GM19468 (cell line): ENCODE measurements at regions not wholly inside any gene's neighbourhood (a gene's known extent, or its start where the extent isn't known, plus 50 kb on each side); places are given as distances from the start of the nearest gene placed in this dataset.
"Not testable (repeated sequence)": the region's sequence is repeated elsewhere in the genome, so short reads cannot be mapped to it uniquely, and the experiment has no call there.

Source experiments
- ATAC-seq: cut with Tn5 transposase; IDR thresholded peaks from one replicate; pipeline ENCODE4 v1.9.1; 2021; ENCODE audit warnings: mild to moderate bottlenecking, moderate library complexity, moderate number of reproducible peaks; ENCODE audit not compliant: unreplicated experiment; ENCODE audit errors: extremely low read depth

DNA sequence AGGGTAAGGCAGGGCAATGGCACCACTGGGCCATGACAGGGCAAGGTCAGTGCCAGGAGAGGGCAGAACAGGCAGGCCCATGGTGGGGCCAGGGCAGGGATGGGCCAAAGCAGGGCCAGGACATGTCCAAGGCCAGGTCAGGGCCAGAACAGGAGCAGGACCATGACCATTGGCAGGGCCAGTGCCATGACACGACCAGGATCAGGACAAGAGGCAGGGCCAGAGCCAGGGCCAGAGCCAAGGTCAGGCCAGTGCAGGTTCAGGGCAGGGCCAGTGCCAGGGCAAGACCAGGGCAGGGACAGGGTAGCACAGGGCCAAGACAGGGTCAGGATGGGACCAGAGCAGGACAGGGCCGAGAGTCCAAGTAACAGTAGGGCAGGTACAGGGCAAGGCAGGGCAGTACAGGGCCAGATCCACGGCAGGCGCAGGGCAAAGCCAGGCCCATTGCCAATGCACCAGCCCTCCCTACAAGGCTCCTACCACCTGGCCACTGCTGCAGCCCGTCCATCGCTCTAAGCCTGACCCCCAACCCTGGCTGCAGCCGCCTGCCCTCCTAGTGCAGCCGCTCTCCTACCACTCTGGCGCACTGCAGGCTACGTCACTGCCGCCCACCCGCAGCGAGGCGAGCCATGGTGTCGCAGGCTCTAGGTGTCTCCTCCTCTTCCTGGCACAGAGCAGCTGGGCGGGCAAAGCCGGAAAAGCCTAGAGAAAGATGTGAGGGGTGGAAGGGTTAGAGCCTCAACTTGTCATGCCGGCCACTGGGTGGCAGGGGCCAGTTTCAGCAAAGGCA lies 2876.3 kb downstream of the RPIA start:
- ATAC-seq: not testable (repeated sequence)

DNA sequence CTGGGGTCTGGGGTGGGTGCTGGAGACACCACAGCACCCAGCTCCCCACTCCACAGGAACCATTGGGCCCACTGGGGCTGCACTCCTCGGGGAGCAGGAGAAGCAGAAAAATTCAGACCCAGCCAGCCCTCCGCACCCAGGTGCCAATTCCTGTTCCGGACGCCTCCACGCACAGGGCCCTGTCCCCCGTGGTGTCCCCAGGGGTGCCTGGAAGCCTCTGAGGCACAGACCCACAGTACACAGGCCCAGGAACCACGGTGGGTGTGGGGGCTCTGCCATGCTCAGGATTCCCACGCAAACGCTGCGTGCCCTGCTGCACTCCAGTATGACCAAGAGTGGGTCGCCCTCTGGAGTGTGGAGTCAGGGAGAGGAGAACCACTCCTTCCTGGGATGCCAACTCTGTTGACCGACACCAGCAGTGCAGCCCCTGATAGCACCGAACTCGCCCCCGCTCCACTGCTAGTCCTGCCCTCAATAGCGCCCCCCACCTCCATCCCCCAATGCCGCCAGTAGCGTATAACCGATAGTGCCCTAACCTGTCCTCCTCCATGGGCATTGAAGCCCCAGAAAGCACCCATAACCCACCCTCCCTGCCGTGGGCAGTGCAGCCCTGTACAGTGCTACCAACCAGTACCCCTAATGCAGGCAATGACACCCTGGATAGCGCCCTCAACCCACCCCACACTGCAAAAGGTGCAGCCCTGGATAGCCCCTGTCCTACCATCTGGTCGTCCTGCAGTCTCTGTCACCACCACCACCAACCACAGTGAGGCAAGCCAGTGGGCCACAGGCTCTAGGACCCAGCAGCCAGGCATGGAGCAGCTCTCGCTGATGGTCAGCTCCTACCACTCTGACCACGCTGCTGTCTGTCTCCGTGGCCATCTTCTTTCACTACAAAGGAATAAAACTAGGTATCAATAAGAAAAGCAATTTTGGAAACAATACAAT lies 2877.2 kb downstream of the RPIA start:
- ATAC-seq: not testable (repeated sequence)

DNA sequence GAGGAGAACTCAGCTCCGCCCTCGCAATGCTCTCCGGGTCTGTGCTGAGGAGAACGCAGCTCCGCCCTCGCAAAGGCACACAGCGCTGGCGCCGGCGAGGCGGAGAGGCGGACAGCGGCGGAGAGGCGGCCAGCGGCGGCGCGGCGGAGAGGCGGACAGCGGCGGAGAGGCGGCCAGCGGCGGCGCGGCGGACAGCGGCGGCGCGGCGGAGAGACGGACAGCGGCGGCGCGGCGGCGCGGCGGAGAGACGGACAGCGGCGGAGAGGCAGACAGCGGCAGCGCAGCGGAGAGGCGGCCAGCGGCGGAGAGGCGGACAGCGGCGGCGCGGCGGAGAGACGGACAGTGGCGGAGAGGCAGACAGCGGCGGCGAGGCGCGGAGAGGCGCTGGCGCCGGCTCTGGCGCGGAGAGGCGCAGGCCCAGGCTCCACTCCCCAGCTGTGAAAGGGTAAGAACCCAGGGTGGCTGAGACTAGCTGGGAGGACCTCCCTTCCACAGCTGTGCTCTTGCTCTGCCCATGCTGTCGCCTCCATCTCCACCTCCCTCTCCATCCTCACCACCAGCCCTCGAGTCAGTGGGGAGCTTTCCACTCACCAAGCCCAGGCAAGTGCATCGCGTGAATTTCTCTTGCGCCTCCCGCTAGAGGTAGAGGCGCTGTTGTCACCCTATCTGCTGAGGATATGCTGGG lies 2879.9 kb downstream of the RPIA start:
- not testable (repeated sequence) for ATAC-seq

DNA sequence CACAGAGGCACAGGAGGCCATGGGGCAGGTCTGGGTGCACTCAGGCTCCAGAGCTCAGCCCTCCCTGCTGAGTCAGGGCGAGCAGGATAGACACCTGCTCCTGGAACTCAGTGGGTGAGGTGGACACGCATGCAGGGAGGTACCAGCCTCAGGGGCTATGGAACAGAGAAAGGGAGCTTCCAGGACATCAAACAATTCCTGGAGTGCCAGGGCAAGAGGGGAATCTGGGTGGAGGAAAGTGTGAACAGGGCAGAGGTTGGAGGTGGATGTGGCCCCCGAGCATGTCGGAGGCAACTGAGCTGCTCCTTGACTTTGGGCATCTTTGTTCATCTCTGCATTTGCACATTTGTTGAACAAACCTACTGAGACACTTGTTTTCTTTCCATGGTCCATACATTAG lies 2881.5 kb downstream of the RPIA start:
- not testable (repeated sequence) for ATAC-seq

DNA sequence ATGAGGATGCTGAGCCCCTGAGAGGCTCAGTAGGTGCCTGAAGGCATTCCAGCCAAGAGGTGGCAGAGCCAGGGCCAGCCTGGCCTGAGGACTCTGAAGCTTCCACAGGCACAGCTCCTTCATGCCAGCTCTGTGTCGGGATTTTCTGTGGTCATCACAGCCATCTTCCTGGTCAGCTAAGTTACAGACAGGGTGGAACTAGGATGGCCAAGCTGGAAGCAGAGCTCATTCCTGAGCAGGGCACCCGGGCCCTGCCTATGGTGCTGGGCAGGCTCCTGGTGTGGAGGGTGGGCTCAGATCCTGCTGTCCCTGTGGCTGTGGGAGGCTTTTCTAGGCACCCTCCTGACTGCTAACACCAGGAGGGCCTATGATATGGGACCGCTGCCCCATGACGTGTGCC lies 2882.3 kb downstream of the RPIA start:
- not testable (repeated sequence) for ATAC-seq

DNA sequence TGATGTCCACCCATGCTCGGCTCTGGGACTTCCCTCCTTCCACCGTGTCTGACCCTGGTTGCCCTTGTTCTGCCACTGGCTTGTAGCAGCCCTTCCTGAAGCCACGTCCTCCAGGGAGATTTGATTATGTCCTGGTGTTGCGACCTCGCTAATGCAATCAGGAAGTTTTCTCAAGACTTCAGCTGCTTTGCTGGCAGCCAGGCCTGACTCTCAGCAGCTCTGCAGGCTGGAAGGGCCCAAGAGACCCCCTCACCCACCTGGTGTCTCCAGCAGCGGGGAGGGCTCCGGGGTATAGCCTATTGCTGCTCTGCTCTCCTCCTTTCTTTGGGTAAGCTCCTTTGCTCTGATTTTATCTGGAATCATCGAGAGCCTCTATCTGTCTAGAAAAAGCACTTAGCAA lies 2882.8 kb downstream of the RPIA start:
- ATAC-seq: not testable (repeated sequence)

DNA sequence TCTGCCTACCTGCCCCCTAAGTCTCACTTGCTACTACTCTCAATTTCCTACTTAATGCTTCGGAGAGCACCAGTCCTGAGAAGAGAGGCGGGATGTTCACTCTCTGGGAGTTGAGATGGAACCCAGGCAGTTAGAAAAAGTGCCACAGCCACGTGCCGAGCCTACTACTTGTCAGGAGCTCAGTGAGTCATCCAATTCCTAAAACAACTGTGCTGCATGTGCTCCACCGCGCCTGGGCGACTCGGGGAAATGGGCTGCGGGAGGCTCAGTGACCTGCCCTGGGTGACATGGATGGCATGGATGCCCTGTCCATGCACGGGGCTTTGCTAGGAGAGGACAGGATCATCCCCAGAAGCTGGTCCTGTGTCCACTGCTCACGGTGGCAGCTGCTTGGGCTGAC lies 2884.2 kb downstream of the RPIA start:
- ATAC-seq: not testable (repeated sequence)

DNA sequence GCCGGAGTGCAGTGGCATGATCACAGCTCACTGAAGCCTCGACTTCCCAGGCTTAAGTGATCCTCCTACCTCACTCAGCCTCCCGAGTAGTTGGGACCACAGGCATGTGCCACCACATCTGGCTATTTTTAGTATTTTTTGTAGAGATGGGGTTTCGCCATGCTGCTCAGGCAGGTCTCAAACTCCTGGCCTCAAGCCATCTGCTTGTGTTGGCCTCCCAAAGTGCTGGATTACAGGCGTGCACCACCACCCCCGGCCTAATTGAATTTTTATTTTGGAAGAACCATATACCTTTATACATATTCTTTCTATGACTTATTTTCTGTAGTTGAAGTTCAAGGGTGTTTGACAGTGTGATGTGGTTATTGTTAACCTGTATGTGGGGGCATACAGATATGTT lies 2885.9 kb downstream of the RPIA start:
- ATAC-seq: not testable (repeated sequence)

DNA sequence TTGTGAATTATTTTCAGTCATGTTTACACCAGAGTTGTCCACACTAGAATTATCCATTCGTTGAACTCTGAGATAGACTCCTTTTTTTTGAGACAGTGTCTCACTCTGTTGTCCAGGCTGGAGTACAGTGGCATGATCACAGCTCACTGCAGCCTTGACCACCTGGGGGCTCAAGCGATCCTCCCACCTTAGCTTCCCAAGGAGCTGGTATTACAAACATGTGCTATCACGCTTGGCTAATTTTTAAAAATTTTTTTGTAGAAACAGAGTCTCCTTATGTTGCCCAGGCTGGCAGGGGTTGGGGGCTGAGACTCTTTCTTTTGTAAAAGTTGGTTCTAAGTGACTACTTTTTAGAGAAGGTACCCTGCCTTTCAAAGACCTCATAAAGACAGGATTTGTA lies 2887.2 kb downstream of the RPIA start:
- ATAC-seq: not testable (repeated sequence)

DNA sequence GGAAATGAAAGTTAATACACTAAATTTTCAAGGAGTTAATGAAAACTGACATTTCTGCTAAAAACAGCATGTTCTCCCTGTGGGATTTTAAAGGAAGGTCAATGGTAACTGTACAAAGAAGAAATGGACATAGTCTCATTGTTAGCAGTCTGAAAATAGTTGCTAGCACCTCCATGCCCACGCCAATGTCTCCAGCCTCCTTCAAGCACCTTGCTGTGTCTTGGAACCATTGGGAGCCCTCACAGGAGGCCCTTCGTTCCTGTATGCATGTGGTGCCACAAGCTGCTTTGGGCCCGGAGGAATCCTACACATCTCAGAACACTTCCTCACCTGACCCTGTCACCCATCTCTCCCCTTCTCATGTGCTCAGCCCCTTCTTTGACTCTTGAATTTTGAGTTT lies 2888.1 kb downstream of the RPIA start:
- not testable (repeated sequence) for ATAC-seq

DNA sequence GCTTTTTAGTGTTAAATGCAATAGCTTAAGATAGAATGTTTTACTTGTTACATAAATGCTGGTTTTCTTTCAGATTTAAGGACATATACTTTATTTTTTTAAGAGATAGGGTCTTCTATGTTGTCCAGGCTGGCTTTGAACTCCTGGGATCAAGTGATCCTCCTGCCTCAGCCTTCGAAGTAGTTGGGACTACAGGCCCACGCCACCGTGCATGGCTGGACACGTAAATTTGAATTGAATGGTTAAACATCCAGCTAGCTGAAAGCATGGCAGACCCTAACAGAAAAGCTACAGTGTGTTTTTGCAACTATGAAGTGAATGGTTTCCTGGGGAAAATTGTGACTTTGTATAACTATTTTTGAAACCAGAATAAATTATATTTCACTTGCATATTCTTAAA lies 2888.6 kb downstream of the RPIA start:
- ATAC-seq: not testable (repeated sequence)

DNA sequence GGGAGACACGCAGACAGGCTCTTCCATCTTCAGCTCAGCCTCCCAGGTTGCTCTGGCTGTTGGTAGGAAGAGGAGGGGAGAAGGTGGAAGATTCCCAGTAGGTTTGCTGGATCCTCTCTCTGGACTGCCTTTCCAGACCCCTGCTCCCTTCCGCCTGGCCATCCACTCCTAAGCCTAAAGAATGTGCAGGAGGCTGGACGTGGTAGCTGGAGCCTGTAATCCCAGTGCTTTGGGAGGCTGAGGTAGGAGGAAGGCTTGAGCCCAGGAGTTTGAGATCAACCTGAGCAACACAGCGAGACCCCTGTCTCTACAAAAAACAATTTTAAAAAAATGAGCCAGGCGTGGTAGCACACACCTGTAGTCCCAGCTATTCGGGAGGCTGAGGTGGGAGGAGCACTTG lies 2895.6 kb downstream of the RPIA start:
- not testable (repeated sequence) for ATAC-seq

DNA sequence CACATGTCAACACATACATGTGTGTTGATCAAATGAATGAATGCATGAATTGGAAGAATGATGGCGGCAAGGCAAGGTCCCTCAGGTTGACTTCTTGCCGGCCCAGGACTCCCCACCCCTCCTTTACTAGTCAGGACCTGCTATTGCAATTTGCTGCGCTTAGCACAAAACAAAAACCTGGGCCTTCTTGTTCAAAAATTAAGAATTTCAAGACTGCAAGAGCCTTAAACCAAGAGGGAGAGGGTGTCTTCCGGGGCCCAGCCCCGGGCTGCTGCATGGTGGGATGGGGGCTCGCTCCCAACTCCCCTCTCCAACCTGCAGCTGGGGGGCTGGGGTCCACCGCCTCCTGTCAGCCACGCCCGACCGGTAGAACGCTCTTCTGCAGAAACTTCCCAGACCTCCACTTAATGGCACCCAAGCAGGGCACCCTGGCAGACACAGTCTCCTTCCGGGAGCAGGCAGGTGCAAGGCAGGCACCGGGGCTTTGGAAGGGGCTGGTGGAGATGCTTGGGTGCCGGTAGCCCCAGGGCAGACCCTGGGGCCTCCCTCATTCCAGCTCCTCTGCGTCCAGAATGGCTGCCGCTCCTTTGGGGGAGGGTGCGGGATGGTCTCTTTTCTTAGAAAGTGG lies 2896.5 kb downstream of the RPIA start:
- not testable (repeated sequence) for ATAC-seq

DNA sequence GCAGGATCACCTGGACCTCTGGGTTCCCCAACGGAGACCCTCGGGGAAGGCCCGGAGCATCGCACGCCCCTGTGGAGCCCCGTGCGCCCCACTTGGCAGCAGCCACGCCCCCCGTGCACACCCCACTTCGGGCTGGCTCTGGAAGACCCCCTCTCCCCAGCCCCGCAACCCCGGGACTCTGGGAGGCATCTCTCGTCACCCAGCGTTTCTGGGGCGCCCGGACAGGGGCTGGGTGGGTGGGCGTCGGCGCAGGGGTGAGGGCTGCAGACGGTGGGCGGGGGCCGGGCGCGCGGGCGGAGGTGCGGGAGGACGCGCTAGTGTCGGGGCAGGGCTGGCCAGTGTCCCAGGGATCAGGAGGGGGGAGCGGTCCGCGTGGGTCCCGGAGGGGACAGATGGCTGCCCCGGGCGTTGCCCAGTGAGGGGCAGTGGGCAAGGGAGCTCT lies 2897.3 kb downstream of the RPIA start:
- not testable (repeated sequence) for ATAC-seq

DNA sequence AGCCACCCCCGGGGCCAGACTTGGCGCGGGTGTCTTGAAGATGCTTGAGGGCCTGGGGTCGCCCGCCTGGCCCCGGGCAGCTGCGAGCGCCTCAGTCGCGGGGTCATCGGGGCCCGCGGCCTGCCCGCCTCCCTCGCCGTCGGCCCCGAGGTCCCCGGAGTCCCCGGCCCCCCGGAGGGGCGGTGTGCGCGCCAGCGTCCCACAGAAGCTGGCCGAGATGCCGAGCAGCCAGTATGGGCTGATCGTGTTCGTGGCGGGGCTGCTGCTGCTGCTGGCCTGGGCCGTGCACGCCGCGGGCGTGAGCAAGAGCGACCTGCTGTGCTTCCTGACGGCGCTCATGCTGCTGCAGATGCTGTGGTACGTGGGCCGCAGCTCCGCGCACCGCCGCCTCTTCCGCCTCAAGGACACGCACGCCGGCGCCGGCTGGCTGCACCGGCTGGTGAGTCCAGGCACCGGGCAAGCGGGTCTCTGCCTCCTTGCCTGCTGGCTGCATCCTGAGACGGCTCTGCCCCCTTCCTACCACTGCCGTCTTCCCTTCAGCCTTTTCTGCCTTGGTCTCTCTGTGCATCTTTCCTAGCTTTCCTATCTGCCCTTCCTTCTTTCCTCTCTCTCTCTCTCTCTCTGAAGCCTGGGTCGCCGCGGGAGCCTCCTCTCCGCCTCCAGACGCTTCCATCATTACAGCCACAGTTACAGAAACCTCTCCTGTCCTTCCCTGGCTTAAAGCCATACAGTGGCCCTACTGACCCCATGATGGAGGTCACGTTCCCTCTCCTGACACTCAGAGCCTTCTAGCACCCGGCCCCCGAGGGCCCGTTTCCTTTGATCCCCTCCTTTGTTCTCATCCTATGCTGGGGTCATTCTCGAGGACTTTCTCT lies 2898.2 kb downstream of the RPIA start:
- ATAC-seq: not testable (repeated sequence)

DNA sequence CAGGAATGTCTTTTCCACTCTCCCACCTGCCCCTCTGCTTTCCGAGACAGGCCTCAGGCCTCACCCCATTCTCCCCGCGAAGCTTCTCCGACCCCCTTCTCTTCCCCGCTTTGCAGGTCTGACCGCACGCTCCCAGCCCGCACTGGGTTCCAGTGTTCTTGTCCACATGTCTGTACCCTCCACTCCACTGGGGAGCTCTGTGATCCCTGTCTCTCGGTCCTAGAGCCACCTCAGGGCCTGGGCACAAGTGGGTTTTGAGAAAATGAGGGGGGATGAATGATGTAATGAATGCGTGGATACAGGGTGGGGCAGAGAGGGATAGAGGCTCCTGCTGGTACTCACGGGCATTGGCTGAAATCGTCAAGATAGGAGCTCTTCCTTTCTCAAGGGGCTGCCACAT lies 2898.9 kb downstream of the RPIA start:
- ATAC-seq: not testable (repeated sequence)

DNA sequence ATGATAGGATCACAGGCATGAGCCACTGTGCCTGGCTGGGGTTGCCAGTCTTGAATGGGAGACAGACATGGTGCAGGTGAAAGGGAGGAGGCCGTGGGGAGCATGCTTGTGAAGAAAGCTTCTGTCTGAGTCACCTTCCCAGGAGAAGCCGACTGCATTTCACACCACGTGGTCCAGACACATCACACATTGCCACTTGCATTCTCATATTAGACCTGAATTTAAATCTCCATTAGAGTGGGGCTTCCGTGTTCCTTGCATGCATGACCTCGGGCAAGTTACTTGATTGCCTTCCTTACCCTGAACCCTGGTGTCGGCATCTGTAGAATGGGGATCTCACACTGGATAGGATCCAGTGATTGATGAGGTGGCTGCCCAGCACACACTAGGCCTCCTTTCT lies 2899.6 kb downstream of the RPIA start:
- ATAC-seq: not testable (repeated sequence)

DNA sequence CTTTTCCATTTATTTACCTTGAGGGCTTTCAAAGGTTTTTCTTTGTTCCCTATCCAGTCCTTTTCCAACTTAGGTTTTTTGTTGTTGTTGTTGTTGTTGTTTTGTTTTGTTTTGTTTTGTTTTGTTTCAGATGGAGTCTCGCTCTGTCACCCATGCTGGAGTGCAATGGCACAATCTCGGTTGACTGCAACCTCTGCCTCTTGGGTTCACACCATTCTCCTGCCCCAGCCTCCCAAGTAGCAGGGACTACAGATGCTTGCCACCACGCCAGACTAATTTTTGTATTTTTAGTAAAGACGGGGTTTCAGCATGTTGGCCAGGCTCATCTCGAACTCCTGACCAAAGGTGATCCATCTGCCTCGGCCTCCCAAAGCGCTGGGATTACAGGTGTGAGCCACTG lies 2906.0 kb downstream of the RPIA start:
- ATAC-seq: not testable (repeated sequence)

DNA sequence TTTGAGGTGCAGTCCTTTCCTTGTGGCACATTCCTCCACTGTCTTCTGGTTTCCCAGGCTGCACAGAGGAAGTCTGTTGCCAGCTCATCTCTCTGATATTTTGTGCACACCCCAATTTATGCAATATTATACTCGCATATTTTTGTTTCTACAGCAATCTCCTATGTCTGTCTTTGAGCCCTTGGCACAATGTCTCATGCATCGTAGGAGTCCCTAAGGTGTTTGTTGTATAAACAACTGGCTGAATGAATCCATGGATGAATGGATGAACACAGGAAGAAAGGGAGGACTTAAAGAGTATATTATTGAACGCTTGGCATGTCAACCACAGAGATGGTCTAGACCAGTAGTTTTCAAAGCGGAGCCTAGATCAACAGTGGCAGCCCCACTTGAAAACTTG lies 2907.0 kb downstream of the RPIA start:
- not testable (repeated sequence) for ATAC-seq
